H1 (cell line): ENCODE measurements at regions not wholly inside any gene's neighbourhood (a gene's known extent, or its start where the extent isn't known, plus 50 kb on each side); places are given as distances from the start of the nearest gene placed in this dataset.
"Not testable (repeated sequence)": the region's sequence is repeated elsewhere in the genome, so short reads cannot be mapped to it uniquely, and the experiment has no call there.

ENCODE experiments used
- CTCF ChIA-PET: fragments of 300-600 bp; sonication (Branson Sonifier 250); formaldehyde crosslinking; loops from one replicate; lab custom pipeline; 2021; ENCODE audit not compliant: partially characterized antibody; lab: Charles Lee
- POLR2A ChIA-PET: fragments of 300-600 bp; sonication (Branson Sonifier 250); formaldehyde crosslinking; loops from one replicate; lab custom pipeline; 2021; ENCODE audit warnings: inconsistent platforms; ENCODE audit not compliant: partially characterized antibody; lab: Charles Lee
- DNase-seq, 2 experiments: peaks; one replicate each; pipeline versions ENCODE4 v3.0.0 to v3.0.0-alpha.2; 2010 to 2022; ENCODE audit warnings: low spot score in 2 of 2, low read depth in 1 of 2, mixed read lengths in 1 of 2
- FAIRE-seq: peaks from 2 replicates; lab custom pipeline; 2011; peaks lifted over from hg19 to GRCh38; lab: Jason Lieb, UNC
- H2AFZ ChIP-seq: 2 replicates; pipeline ENCODE4 v1.8.1; 2012; ENCODE audit warnings: low read length, inconsistent platforms
- H2AK5ac ChIP-seq: 2 replicates; pipeline ENCODE4 v1.6.1; 2013; ENCODE audit warnings: low read depth, low read length
- H2BK120ac ChIP-seq: replicated peaks from 2 replicates; pipeline ENCODE3; 2013; ENCODE audit warnings: low read depth, low read length, inconsistent platforms
- H2BK12ac ChIP-seq: 2 replicates; pipeline ENCODE4 v1.6.1; 2013; ENCODE audit warnings: low read depth, low read length
- H2BK15ac ChIP-seq: 2 replicates; pipeline ENCODE4 v1.6.1; 2013; ENCODE audit warnings: low read length
- H2BK20ac ChIP-seq: 2 replicates; pipeline ENCODE4 v1.6.1; 2013; ENCODE audit warnings: low read length
- H2BK5ac ChIP-seq: 2 replicates; pipeline ENCODE4 v1.6.1; 2013; ENCODE audit warnings: low read depth, low read length
- H3K14ac ChIP-seq: 2 replicates; pipeline ENCODE4 v1.6.1; 2013; ENCODE audit warnings: inconsistent platforms; ENCODE audit not compliant: insufficient read length
- H3K18ac ChIP-seq: 2 replicates; pipeline ENCODE4 v1.6.1; 2013; ENCODE audit warnings: low read length; ENCODE audit errors: extremely low read depth
- H3K23ac ChIP-seq: 2 replicates; pipeline ENCODE4 v1.6.1; 2013; ENCODE audit warnings: inconsistent platforms; ENCODE audit not compliant: insufficient read length
- H3K23me2 ChIP-seq: 2 replicates; pipeline ENCODE4 v1.6.1; 2013; ENCODE audit warnings: low read depth, low read length
- H3K27ac ChIP-seq: 2 replicates; pipeline ENCODE4 v1.6.1; 2011; ENCODE audit warnings: low read depth, low read length, inconsistent platforms
- H3K27me3 ChIP-seq, 4 experiments: replicated peaks in 1 of 4; 1 replicate in 1 of 4; 2 replicates in 3 of 4; pipeline versions ENCODE4 v1.6.1 to v1.8.1; 2011 to 2013; ENCODE audit warnings: low read length in 3 of 4, mild to moderate bottlenecking in 3 of 4, inconsistent platforms in 2 of 4, mixed read lengths in 2 of 4, moderate library complexity in 1 of 4; ENCODE audit not compliant: control insufficient read depth in 3 of 4, insufficient read depth in 3 of 4; ENCODE audit errors: extremely low read depth in 1 of 4
- H3K36me3 ChIP-seq, 4 experiments: 2 replicates each; pipeline versions ENCODE4 v1.6.1 to v1.8.1; 2011 to 2013; ENCODE audit warnings: mild to moderate bottlenecking in 4 of 4, low read length in 3 of 4, moderate library complexity in 2 of 4, control low read depth in 1 of 4, inconsistent platforms in 1 of 4; ENCODE audit not compliant: insufficient read depth in 4 of 4, control insufficient read depth in 2 of 4
- H3K4ac ChIP-seq: replicated peaks from 2 replicates; pipeline ENCODE3; 2013; ENCODE audit warnings: low read length, low read depth, mixed read lengths, inconsistent platforms; ENCODE audit not compliant: insufficient read length
- H3K4me1 ChIP-seq, 4 experiments: replicated peaks in 1 of 4; 1 replicate in 1 of 4; 2 replicates in 3 of 4; pipeline versions ENCODE4 v1.6.1 to v1.8.1; 2011 to 2013; ENCODE audit warnings: low read length in 3 of 4, inconsistent platforms in 2 of 4, mixed read lengths in 1 of 4; ENCODE audit not compliant: insufficient read depth in 4 of 4, control insufficient read depth in 3 of 4
- H3K4me2 ChIP-seq, 2 experiments: 2 replicates each; pipeline versions ENCODE4 v1.6.1 to v1.8.1; 2011 to 2013; ENCODE audit warnings: low read depth in 2 of 2, low read length in 2 of 2, control low read depth in 1 of 2, inconsistent platforms in 1 of 2, mild to moderate bottlenecking in 1 of 2; ENCODE audit not compliant: insufficient read depth in 1 of 2
- H3K4me3 ChIP-seq, 4 experiments: fragments of 200-600, 300-600 bp in 1 of 4; sonication (generic), shearing (Covaris generic), sonication (Bioruptor Twin) in 1 of 4; 2 replicates each; pipeline versions ENCODE4 v1.5.1 to v1.8.1; 2011 to 2016; ENCODE audit warnings: low read length in 4 of 4, low read depth in 3 of 4, control low read depth in 2 of 4, inconsistent platforms in 2 of 4, mild to moderate bottlenecking in 2 of 4, mixed read lengths in 1 of 4, moderate library complexity in 1 of 4; ENCODE audit not compliant: insufficient read depth in 2 of 4; ENCODE audit errors: extremely low read depth in 1 of 4
- H3K56ac ChIP-seq: replicated peaks from 2 replicates; pipeline ENCODE3; 2013; ENCODE audit warnings: low read depth, mild to moderate bottlenecking, mixed read lengths, low read length, inconsistent platforms; ENCODE audit not compliant: insufficient read length
- H3K79me1 ChIP-seq: 2 replicates; pipeline ENCODE4 v1.6.1; 2013; ENCODE audit warnings: low read depth, low read length, control low read depth
- H3K79me2 ChIP-seq, 2 experiments: 2 replicates each; pipeline versions ENCODE4 v1.6.1 to v1.8.1; 2012 to 2013; ENCODE audit warnings: low read length in 2 of 2, mild to moderate bottlenecking in 2 of 2, inconsistent platforms in 1 of 2; ENCODE audit not compliant: insufficient read depth in 2 of 2, control insufficient read depth in 1 of 2
- H3K9ac ChIP-seq, 4 experiments: replicated peaks in 1 of 4; 1 replicate in 1 of 4; 2 replicates in 3 of 4; pipeline versions ENCODE4 v1.6.1 to v1.8.1; 2011 to 2013; ENCODE audit warnings: low read depth in 3 of 4, low read length in 3 of 4, control low read depth in 2 of 4, mild to moderate bottlenecking in 2 of 4, moderate library complexity in 2 of 4, inconsistent platforms in 1 of 4; ENCODE audit errors: extremely low read depth in 1 of 4
- H3K9me3 ChIP-seq, 2 experiments: 2 replicates each; pipeline versions ENCODE4 v1.6.1 to v1.8.1; 2012 to 2013; ENCODE audit warnings: mild to moderate bottlenecking in 2 of 2, moderate library complexity in 2 of 2, control low read depth in 1 of 2, inconsistent platforms in 1 of 2, low read depth in 1 of 2, low read length in 1 of 2, mixed read lengths in 1 of 2; ENCODE audit not compliant: insufficient read depth in 2 of 2
- H4K20me1 ChIP-seq, 2 experiments: replicated peaks in 1 of 2; 2 replicates each; pipeline versions ENCODE3 to v1.8.1; 2011 to 2013; ENCODE audit warnings: inconsistent platforms in 2 of 2, low read length in 2 of 2, mild to moderate bottlenecking in 1 of 2; ENCODE audit not compliant: insufficient read depth in 2 of 2, control insufficient read depth in 1 of 2
- H4K5ac ChIP-seq: 2 replicates; pipeline ENCODE4 v1.6.1; 2013; ENCODE audit warnings: low read length, low read depth, mixed read lengths, inconsistent platforms; ENCODE audit not compliant: insufficient read length
- H4K8ac ChIP-seq: 2 replicates; pipeline ENCODE4 v1.8.0; 2013; ENCODE audit warnings: mild to moderate bottlenecking, moderate library complexity, low read length, inconsistent platforms; ENCODE audit not compliant: insufficient read depth; ENCODE audit errors: extremely low read depth
- H4K91ac ChIP-seq: replicated peaks from 2 replicates; pipeline ENCODE3; 2013; ENCODE audit warnings: low read length, mixed read lengths, inconsistent platforms; ENCODE audit not compliant: insufficient read length
- SIN3A ChIP-seq, 2 experiments: IDR thresholded peaks in 1 of 2; conservative IDR thresholded peaks in 1 of 2; 2 replicates each; pipeline ENCODE4 v1.6.1; 2011 to 2012; ENCODE audit warnings: low read length in 2 of 2, improper control_type of control experiment in 1 of 2, low read depth in 1 of 2, mild to moderate bottlenecking in 1 of 2
- WGBS, 2 experiments: shearing (Covaris generic) in 1 of 2; methylation state at CpG; one replicate each; pipeline versions ENCODE4 v1.1.6 to v1.1.7; 2013 to 2015; ENCODE audit warnings: low lambda C conversion rate in 2 of 2, mixed read lengths in 2 of 2, inconsistent platforms in 1 of 2, low coverage in 1 of 2, missing lambda C conversion rate in 1 of 2; ENCODE audit not compliant: insufficient replicate concordance in 2 of 2, insufficient coverage in 1 of 2, insufficient read length in 1 of 2; ENCODE audit errors: extremely low coverage in 1 of 2, missing lambda C conversion rate in 1 of 2; 5-methylcytosine and 5-hydroxymethylcytosine counted together

GRCh38 chr2:38239452-38239851, 137.6 kb downstream of the ATL2 start (continued):
- TF ChIP-seq SIN3A (conservative IDR thresholded peaks at IDR 0.05 in 1 of 2, IDR thresholded peaks at IDR 0.05 in 1 of 2; ENCODE audit: low read depth in 1 of 2, low read length in 2 of 2) = no peak

DNA sequence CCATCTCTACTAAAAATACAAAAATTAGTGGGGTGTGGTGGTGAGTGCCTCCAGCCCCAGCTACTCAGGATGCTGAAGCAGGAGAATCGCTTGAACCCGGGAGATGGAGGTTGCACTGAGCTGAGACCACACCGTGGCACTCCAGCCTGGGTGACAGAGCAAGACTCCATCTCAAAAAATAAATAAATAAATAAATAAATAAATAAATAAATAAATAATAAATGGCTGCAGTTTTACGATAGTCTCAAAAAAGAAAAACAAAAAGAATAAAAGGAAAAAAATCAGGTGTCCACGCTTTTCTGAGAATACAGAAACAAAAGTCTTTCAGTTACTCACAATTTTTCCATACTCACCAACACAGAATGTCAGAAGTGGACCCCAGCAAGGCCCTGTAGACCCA, 138.4 kb downstream of the ATL2 start:
- H3K79me2 ChIP-seq, H3K4me1 ChIP-seq, H3K79me1 ChIP-seq, H4K8ac ChIP-seq, H4K91ac ChIP-seq, H3K4me2 ChIP-seq, H4K5ac ChIP-seq, H3K18ac ChIP-seq, H3K27ac ChIP-seq, H2AFZ ChIP-seq, H4K20me1 ChIP-seq, H3K9me3 ChIP-seq, H3K4me3 ChIP-seq, H3K36me3 ChIP-seq, DNase-seq, H3K4ac ChIP-seq, FAIRE-seq, H2BK5ac ChIP-seq, H3K23me2 ChIP-seq, H2BK120ac ChIP-seq, H3K14ac ChIP-seq, H2BK12ac ChIP-seq, H3K27me3 ChIP-seq, H3K9ac ChIP-seq, H2AK5ac ChIP-seq, H3K56ac ChIP-seq, H2BK20ac ChIP-seq, H2BK15ac ChIP-seq, H3K23ac ChIP-seq: not testable (repeated sequence)
- CTCF ChIA-PET = interaction anchor here (0.9 kb wide), 1 partner anchor 16 kb away, joined by 3 read pairs; no protein-coding TSS in a partner anchor
- POLR2A ChIA-PET = interaction anchor here (0.8 kb wide), 1 partner anchor 54 kb away, joined by 4 read pairs; no protein-coding TSS in a partner anchor
- 88% methylated on average over 5 of the region's 5 CpGs; no CpG with 5 or more reads in 1 of the 2 experiments for WGBS, 2 experiments
